GM04504 (cell line): ENCODE measurements at regions not wholly inside any gene's neighbourhood (a gene's known extent, or its start where the extent isn't known, plus 50 kb on each side); places are given as distances from the start of the nearest gene placed in this dataset.
"Not testable (repeated sequence)": the region's sequence is repeated elsewhere in the genome, so short reads cannot be mapped to it uniquely, and the experiment has no call there.

Experiments
- DNase-seq: peaks from one replicate; pipeline ENCODE4 v3.0.0-alpha.2; 2012; ENCODE audit warnings: low read depth

- DNase-seq = no peak
These were observed 403.0 kb upstream of the ASIC2 start for GRCh38 chr17:33696102-33696501.

GRCh38 chr17:33697557-33697956, 404.5 kb upstream of the ASIC2 start:
- no peak for DNase-seq

DNA sequence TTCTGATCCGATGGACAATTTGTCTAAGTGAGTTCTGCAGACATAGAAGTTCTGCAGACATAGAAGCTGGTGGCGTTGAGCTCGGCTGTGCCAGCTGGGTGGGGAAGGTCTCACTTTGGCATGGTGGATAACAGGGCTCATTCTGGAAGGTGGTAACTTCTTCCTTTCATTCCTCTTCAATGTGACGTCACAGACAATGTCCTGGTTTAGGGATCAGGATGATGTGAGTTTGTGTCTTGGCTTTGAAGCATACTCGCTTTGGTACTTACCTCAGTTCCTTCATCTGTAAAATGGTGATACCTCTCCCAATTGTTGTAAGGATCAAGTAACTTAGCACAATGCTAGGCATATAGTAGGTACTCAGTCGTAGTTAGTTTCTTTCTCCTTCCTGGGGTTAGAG, 408.8 kb upstream of the ASIC2 start:
- DNase-seq = no peak

DNA sequence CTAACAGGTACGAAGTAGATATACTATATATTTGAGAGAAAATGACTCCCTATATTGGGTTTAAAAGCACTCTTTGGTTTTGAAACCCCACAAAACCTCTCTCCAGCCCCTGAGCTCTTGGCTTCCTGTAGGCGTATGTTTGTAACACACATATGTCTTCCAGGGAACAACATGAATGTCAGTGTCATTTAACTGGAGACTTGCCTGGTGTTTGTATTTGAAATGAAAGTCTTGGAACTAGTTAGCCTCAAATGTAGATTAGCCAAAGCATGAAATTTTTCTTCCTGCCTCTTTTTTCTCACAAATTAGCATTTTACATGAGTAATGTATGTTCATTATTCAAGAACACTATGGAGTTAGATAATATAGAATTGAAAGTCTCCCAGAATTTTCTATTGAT, 411.8 kb upstream of the ASIC2 start:
- DNase-seq = no peak

- no peak for DNase-seq
These were observed 416.8 kb upstream of the ASIC2 start for GRCh38 chr17:33709881-33710280.

GRCh38 chr17:33712120-33712519, 419.0 kb upstream of the ASIC2 start:
- DNase-seq = no peak

GRCh38 chr17:33716957-33717356, 423.9 kb upstream of the ASIC2 start:
- no peak for DNase-seq

DNA sequence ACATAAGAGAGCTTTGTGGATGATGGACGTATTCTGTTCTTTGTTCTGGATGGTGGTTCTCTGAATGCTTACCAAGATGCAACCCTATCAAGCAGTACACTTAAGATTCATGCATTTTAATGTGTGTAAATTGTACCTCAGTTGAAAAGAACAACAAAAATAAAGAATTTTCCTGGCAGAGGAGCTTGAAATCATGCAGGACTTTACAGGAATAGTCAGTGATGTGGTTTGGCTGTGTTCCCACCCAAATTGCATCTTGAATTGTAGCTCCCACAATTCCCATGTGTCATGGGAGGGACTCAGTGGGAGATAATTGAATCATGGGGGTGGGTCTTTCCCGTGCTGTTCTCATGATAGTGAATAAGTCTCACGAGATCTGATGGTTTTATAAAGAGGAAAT, 430.6 kb upstream of the ASIC2 start:
- DNase-seq = not testable (repeated sequence)

- DNase-seq = peak; percentile 5
These were observed 432.7 kb upstream of the ASIC2 start for GRCh38 chr17:33725675-33726271.

GRCh38 chr17:33730131-33730530, 437.0 kb upstream of the ASIC2 start:
- no peak for DNase-seq

GRCh38 chr17:33732116-33732515, 439.0 kb upstream of the ASIC2 start:
- no peak for DNase-seq

GRCh38 chr17:33739714-33740113, 446.6 kb upstream of the ASIC2 start:
- no peak for DNase-seq

GRCh38 chr17:33745047-33745760, 452.1 kb upstream of the ASIC2 start:
- DNase-seq = no peak

GRCh38 chr17:33749171-33749570, 456.1 kb upstream of the ASIC2 start:
- no peak for DNase-seq

DNA sequence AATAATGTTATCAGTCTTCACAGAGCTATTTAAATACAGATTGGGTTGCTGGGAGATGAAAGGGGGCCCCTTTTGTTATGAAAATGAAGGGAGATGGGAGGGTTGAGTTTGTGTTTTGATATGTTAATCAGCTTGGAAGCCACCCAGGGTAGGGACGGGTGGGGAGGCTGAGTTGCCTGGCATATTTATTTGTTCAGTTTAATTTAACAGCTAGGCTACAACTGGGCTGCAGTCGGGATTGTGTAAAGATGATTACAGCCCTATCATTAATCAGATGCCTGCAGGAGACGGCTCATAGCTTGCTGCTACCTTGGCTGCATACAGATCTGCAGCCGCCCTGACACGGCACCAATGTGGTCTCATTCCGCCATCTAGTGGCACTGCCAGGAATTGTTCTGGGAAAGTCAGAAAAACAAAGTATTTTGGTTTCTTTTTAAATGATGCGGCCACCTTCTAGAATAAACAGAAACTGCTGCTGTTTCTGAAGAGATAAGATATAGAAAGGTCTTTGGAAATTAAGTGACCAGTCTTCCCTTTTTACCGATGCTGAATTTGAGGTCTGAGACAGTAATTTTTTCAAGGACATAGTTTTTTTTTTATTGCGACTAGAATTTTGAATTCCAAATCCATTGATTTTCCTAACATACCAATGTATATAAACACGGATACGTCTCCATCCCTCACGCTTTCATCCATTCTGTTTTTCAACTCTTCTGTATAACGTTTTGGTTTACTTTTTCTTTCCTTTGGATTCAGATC, 458.0 kb upstream of the ASIC2 start:
- DNase-seq = peak; percentile 45

DNA sequence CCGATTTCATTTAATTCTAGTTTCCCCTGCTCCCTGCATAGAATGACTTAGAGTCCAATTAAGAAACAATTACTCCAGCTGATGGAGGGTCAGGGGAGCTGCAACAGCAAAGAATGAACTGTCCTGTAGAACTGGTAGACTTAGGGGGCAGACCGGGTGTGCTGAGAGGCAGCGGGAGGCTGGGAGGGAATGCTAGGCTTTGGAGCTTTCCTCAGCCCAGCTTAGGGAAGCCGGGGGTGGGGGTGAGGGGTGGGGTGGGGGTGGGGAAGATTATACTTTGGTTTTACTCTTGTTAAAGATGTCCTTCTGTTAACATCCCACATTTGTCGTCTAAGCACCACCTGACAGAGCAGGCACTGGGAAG, 458.6 kb upstream of the ASIC2 start:
- DNase-seq = no peak

GRCh38 chr17:33753452-33753851, 460.4 kb upstream of the ASIC2 start:
- no peak for DNase-seq

GRCh38 chr17:33756021-33756420, 462.9 kb upstream of the ASIC2 start:
- DNase-seq = no peak

DNA sequence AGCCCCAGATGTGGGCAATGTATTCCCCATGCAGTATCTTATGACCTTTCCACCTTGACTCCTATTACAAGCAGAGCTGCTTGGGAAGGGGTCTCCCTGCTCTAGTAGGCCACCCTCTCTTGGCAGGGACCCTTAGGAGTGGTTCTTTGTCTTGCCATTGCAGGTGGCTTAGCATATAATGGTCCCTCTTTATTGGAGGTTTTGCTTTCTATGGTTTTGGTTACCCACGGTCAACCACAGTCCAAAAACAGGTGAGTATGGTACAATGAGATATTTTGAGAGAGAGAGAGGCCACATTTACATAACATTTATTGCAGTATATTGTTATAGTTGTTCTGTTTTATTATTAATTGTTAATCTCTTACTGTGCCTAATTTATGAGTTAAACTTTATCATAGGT, 472.8 kb upstream of the ASIC2 start:
- DNase-seq = no peak

DNA sequence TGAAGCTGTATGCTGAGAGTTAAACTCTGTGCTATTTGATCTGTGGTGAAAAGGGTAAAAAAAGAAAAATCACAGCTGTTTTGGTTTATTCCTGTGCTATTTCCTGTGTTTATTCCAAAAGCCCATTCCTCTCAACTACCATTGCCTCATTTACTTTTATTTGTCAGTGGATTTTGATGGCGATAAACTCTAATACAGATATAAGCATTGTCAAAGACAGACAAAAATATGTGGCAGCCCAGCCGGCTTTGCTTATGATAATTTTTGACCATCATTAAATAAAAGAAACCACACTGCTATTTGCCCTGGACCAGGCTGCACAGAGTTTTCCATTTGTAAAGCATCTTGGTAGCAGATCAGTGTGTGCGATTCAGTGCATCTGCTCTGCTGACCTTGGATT, 473.6 kb upstream of the ASIC2 start:
- DNase-seq = no peak

GRCh38 chr17:33769066-33769465, 476.0 kb upstream of the ASIC2 start:
- DNase-seq = no peak

- DNase-seq = no peak
These were observed 478.8 kb upstream of the CCL2 start for GRCh38 chr17:33776304-33776703.

DNA sequence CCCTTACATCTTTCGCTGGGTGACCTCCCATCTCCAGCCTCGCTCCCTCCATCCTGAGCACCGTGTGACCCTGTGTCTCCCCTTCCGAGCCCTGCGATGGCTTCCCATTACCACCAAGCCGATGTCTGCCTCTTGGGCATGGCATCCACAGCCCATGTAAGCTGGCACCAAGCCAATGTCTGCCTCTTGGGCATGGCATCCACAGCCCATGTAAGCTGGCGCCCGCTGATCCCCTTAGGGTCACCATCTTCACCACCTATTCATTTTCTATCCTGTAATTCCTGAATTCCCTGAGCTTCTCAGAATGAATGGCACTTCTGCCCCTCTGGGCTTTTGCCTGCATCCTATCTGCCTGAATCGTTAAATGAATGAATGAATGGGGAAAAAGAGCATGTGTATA, 478.2 kb upstream of the CCL2 start:
- DNase-seq = no peak
